ENCODE measurements at regions not wholly inside any gene's neighbourhood (a gene's known extent, or its start where the extent isn't known, plus 50 kb on each side); places are given as distances from the start of the nearest gene placed in this dataset.

GRCh38 chr5:56480705-56481427 lies 247.7 kb upstream of the ANKRD55 start:
- H2BK15ac ChIP-seq (ENCODE audit: low read depth, low read length) = no peak overlapping the region
- H3K23me2 ChIP-seq (ENCODE audit: insufficient read length, low read depth, low read length, poor library complexity, severe bottlenecking) = peaks cover 12% of the 10 kb centered on the region
- TF ChIP-seq, protein P1, sequence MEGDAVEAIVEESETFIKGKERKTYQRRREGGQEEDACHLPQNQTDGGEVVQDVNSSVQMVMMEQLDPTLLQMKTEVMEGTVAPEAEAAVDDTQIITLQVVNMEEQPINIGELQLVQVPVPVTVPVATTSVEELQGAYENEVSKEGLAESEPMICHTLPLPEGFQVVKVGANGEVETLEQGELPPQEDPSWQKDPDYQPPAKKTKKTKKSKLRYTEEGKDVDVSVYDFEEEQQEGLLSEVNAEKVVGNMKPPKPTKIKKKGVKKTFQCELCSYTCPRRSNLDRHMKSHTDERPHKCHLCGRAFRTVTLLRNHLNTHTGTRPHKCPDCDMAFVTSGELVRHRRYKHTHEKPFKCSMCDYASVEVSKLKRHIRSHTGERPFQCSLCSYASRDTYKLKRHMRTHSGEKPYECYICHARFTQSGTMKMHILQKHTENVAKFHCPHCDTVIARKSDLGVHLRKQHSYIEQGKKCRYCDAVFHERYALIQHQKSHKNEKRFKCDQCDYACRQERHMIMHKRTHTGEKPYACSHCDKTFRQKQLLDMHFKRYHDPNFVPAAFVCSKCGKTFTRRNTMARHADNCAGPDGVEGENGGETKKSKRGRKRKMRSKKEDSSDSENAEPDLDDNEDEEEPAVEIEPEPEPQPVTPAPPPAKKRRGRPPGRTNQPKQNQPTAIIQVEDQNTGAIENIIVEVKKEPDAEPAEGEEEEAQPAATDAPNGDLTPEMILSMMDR (conservative IDR thresholded peaks at IDR 0.05) = no peak
- H3K79me2 ChIP-seq (ENCODE audit: insufficient read depth, low read length) = no peaks in the 10 kb centered on the region
- no peaks in the 10 kb centered on the region for H3K79me1 ChIP-seq (ENCODE audit: insufficient read depth, low read depth, low read length, poor library complexity, severe bottlenecking)
- no peak overlapping the region for H4K91ac ChIP-seq (ENCODE audit: insufficient read length, low read depth, low read length)
- H3K14ac ChIP-seq (ENCODE audit: insufficient read depth, low read length) = no peak overlapping the region
- peak; percentile 47 for DNase-seq
- no peak overlapping the region for H4K5ac ChIP-seq (ENCODE audit: insufficient read length, low read depth, low read length)
- peak overlapping the region; percentile 12 for H3K9ac ChIP-seq (ENCODE audit: extremely low read depth, insufficient read length, low read length)
- H2BK12ac ChIP-seq (ENCODE audit: insufficient read length, low read depth, low read length) = no peak overlapping the region
- H3K4me2 ChIP-seq (ENCODE audit: insufficient read depth, insufficient read length, low read length) = peak overlapping the region; percentile 79
- Mint-ChIP-seq H3K36me3 (ENCODE audit: insufficient read depth in 1 of 3, low read depth in 3 of 3) (no peaks in the 10 kb centered on the region), H3K4me1 (peaks cover 13 to 17% of the 10 kb centered on the region in 2 experiments), H3K27ac (0 out of 7 replicates have a peak overlapping the region, but pooled peaks of 1 of the 3 experiments have one; percentile 40), H3K4me3 (peak overlapping the region; percentile 73 to 81), H3K27me3 (ENCODE audit: low read depth) (peaks cover 47% of the 10 kb centered on the region), H3K9me3 (no peaks in the 10 kb centered on the region; a peak in 1 of 5 replicates)
- H2BK5ac ChIP-seq (ENCODE audit: insufficient read length, low read length) = no peak overlapping the region
- no peak overlapping the region for H3K23ac ChIP-seq (ENCODE audit: insufficient read length, low read depth, low read length)
- no peak overlapping the region for H3K4ac ChIP-seq (ENCODE audit: low read depth, low read length)
- no peak overlapping the region for H3K18ac ChIP-seq (ENCODE audit: insufficient read length, low read depth, low read length)
- H2AK5ac ChIP-seq (ENCODE audit: insufficient read length, low read length) = no peak overlapping the region
- H4K8ac ChIP-seq (replicated peaks; ENCODE audit: insufficient read length, low read depth, low read length) = no peak overlapping the region
- no peak overlapping the region for H2AFZ ChIP-seq (ENCODE audit: low read length)
- H3K27me3 ChIP-seq (ENCODE audit: insufficient read depth, low read length) = peaks cover 4% of the 10 kb centered on the region; the same call in 1 of the 2 replicates
- no peak overlapping the region for H3K27ac ChIP-seq (ENCODE audit: insufficient read length, low read depth, low read length)
- WGBS (ENCODE audit: extremely low coverage, insufficient read length, low lambda C conversion rate) = no CpG with 5 or more reads among the region's 62 CpGs
- H3K4me1 ChIP-seq (ENCODE audit: insufficient read depth, low read length) = no peaks in the 10 kb centered on the region
- H3K9me3 ChIP-seq (ENCODE audit: control insufficient read depth, low read depth, low read length) = no peaks in the 10 kb centered on the region
- no peak overlapping the region for H3T11ph ChIP-seq (ENCODE audit: low read length)
- no peaks in the 10 kb centered on the region for H4K20me1 ChIP-seq (ENCODE audit: control insufficient read depth, insufficient read depth, insufficient read length)
- no peak overlapping the region for H2BK20ac ChIP-seq (ENCODE audit: low read depth, low read length, poor library complexity, severe bottlenecking)
- H3K56ac ChIP-seq (ENCODE audit: insufficient read length, low read depth, low read length) = no peak overlapping the region
- no peak overlapping the region for H2BK120ac ChIP-seq (ENCODE audit: low read depth, low read length, poor library complexity, severe bottlenecking)

All from H9 (cell line).